Ecto neural progenitor cell (in vitro differentiated cells): ENCODE measurements at regions not wholly inside any gene's neighbourhood (a gene's known extent, or its start where the extent isn't known, plus 50 kb on each side); places are given as distances from the start of the nearest gene placed in this dataset.
"Not testable (repeated sequence)": the region's sequence is repeated elsewhere in the genome, so short reads cannot be mapped to it uniquely, and the experiment has no call there.

Source experiments
- DNase-seq: peaks from one replicate; pipeline ENCODE4 v3.0.0-alpha.2; 2018; ENCODE audit warnings: low spot score

GRCh38 chr5:117633093-117633492, 1058.5 kb upstream of the SEMA6A start:
- DNase-seq = no peak

GRCh38 chr5:117624201-117624600, 1049.6 kb upstream of the SEMA6A start:
- no peak for DNase-seq

GRCh38 chr5:117623042-117623805, 1048.6 kb upstream of the SEMA6A start:
- DNase-seq = no peak

- DNase-seq = no peak
These were observed 1047.3 kb upstream of the SEMA6A start for GRCh38 chr5:117621921-117622320.

GRCh38 chr5:117615226-117615625, 1040.6 kb upstream of the SEMA6A start:
- DNase-seq = no peak

- no peak for DNase-seq
These were observed 1039.8 kb upstream of the SEMA6A start for GRCh38 chr5:117614408-117614807.

DNA sequence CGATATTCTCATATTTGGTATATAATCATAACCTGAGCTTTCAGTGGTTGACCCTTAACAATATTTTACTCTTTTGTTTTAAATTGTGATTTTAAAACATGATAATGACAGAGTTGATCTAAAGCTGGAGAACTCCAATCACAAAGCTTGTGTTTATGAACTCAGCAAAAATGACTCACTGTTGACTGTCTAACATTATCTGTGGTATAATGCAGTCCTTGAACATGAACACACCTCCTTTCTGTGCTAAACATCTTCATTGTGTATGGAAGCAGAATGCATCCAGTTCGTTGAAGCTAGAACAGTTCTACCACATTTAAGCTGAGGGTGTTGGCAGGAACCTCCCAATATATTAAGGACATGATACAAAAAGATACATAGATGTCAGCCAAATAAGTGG, 1030.2 kb upstream of the SEMA6A start:
- no peak for DNase-seq

DNA sequence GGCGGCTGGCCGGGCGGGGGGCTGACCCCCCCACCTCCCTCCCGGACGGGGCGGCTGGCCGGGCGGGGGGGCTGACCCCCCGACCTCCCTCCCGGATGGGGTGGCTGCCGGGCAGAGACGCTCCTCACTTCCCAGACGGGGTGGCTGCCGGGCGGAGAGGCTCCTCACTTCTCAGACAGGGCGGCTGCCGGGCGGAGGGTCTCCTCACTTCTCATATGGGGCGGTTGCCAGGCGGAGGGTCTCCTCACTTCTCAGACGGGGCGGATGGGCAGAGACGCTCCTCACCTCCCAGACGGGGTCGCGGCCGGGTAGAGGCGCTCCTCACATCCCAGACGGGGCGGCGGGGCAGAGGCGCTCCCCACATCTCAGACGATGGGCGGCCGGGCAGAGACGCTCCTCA, 1025.2 kb upstream of the SEMA6A start:
- not testable (repeated sequence) for DNase-seq

- DNase-seq = no peak
These were observed 1019.5 kb upstream of the SEMA6A start for GRCh38 chr5:117594166-117594565.

DNA sequence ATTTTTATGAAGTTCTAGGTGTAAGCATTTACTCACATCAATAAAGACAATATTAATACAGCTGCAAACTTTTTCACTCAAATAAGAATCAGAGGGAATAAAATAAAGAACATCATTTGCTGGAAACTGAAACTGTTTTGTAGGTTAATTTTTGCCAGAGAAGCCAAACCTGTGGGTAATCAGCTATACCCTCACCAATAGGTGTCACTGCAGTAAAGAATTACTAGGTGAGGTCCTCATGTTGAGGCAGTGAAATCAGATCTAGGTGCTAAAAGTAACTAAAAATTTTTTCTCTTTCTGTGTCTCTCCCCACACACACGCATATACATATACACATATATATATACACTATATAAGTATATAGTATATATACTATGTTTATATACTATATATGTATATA, 1016.3 kb upstream of the SEMA6A start:
- no peak for DNase-seq

GRCh38 chr5:117588611-117589010, 1014.0 kb upstream of the SEMA6A start:
- DNase-seq = no peak

DNA sequence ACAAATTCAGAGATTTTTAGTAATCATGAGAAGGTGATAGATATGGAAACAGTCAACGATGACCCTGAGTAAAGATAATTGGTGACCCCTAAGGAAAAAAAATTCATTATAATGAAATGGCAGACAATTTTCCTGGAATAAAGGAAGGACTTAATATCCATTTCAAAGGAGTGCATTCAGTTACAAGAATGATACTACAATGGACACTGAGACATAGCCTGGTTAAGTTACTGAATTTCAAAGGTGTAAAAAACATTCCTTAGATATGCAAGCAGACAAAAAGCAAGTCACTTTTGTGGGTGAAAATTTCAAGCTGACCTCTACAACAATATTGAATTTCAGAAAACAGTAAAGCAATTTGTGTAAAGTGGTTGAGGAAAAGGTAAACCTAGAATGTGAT, 1012.5 kb upstream of the SEMA6A start:
- no peak for DNase-seq

GRCh38 chr5:117568622-117569021, 994.0 kb upstream of the SEMA6A start:
- DNase-seq = no peak

GRCh38 chr5:117568126-117568525, 993.5 kb upstream of the SEMA6A start:
- DNase-seq = no peak

DNA sequence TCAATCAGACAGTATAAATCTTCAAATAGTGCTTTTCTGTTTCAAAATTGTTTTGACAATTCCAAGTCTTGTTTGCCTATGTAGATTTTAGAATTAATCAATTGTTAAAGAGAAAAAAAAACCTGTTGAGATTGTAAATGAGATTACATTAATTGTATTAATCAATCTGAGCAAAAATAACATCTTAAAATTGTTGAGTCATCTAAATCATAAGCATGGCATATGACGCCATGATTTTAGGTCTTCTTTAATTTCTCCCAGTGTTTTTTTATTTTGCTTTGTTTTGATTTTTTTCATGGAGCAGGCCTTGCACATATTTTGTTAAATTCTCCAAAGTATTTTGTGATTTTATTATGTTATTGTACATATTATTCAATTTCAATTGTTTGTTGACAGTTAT, 988.0 kb upstream of the SEMA6A start:
- DNase-seq = no peak

- no peak for DNase-seq
These were observed 986.9 kb upstream of the SEMA6A start for GRCh38 chr5:117561531-117561930.

DNA sequence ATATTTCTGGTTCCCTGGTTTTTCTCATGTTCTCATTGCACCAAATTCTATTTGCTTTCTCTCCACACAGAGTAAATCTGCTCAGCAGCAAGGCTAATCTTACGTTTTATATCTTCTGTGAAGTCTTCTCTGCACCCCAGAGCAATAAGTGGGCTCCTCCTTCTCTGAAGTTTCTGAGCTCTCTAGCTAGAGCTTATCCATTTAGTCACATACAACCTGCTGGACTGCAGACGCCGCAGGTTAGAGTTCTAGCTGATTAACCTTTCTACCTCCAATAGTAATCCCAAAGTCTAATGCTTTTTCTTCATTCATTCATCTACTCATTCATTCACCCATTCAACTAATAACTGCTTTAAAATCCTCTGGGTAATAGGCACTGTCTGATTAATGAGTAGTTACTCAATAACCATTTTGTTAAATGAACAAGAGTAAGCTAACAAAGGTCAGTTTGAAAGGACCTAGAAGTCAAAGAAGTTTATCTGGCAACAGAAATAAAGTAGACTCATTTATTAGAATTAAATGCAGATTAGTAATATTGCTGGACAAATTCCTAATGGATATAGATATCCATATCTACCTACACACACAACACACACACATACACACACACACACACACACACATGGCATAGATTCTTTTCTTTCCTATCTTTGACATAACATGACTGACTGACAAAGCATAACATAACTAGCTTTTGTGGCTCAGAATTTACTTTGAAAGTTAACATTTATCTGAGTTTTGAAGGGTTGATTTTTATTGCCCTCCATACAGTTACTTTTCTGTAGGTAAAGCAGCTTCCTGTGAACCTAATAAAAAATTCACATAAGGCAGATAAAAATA, 984.6 kb upstream of the SEMA6A start:
- DNase-seq = no peak

GRCh38 chr5:117551236-117551635, 976.6 kb upstream of the SEMA6A start:
- no peak for DNase-seq

- DNase-seq = no peak
These were observed 972.6 kb upstream of the SEMA6A start for GRCh38 chr5:117547192-117547591.

DNA sequence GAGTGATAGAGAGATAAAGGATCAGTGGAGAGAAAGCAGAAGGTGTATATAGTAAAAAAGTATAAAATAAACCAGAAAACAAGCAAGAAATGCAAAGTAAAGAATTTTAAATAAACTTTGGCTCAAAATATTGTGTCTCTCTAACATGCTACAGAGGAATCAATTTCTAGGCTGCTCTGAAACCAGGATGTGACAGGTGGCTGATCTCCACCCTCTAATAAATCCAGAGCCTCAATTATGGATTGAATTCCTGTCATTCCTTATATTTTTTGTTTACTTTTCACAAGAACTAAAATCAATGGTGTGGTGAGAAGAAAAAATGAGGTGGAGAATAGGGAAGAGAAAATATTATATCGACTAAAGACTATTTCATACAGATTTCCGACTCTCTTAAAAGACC, 965.1 kb upstream of the SEMA6A start:
- no peak for DNase-seq

- DNase-seq = no peak
These were observed 959.2 kb upstream of the SEMA6A start for GRCh38 chr5:117533792-117534191.

DNA sequence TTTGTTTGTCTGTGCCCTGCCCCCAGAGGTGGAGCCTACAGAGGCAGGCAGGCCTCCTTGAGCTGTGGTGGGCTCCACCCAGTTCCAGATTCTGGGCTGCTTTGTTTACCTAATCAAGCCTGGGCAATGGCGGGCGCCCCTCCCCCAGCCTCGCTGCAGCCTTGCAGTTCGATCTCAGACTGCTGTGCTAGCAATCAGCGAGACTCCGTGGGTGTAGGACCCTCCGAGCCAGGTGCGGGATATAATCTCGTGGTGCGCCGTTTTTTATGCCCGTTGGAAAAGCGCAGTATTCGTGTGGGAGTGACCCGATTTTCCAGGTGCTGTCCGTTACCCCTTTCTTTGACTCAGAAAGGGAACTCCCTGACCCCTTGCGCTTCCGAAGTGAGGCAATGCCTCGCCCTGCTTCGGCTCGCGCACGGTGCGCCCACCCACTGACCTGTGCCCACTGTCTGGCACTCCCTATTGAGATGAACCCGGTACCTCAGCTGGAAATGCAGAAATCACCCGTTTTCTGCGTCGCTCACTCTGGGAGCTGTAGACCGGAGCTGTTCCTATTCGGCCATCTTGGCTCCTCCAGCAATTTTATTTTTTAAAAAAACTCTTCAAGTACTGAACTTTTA, 958.5 kb upstream of the SEMA6A start:
- not testable (repeated sequence) for DNase-seq

- DNase-seq = no peak
These were observed 945.4 kb upstream of the SEMA6A start for GRCh38 chr5:117519957-117520500.
